ENCODE measurements at regions not wholly inside any gene's neighbourhood (a gene's known extent, or its start where the extent isn't known, plus 50 kb on each side); places are given as distances from the start of the nearest gene placed in this dataset.

GRCh38 chr6:22621701-22622100 lies 52.3 kb downstream of the HDGFL1 start:
- no peak for DNase-seq (ENCODE audit: low read depth)
- TF ChIP-seq, protein P1, sequence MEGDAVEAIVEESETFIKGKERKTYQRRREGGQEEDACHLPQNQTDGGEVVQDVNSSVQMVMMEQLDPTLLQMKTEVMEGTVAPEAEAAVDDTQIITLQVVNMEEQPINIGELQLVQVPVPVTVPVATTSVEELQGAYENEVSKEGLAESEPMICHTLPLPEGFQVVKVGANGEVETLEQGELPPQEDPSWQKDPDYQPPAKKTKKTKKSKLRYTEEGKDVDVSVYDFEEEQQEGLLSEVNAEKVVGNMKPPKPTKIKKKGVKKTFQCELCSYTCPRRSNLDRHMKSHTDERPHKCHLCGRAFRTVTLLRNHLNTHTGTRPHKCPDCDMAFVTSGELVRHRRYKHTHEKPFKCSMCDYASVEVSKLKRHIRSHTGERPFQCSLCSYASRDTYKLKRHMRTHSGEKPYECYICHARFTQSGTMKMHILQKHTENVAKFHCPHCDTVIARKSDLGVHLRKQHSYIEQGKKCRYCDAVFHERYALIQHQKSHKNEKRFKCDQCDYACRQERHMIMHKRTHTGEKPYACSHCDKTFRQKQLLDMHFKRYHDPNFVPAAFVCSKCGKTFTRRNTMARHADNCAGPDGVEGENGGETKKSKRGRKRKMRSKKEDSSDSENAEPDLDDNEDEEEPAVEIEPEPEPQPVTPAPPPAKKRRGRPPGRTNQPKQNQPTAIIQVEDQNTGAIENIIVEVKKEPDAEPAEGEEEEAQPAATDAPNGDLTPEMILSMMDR (conservative IDR thresholded peaks at IDR 0.05; ENCODE audit: low read length): no peak

DNA sequence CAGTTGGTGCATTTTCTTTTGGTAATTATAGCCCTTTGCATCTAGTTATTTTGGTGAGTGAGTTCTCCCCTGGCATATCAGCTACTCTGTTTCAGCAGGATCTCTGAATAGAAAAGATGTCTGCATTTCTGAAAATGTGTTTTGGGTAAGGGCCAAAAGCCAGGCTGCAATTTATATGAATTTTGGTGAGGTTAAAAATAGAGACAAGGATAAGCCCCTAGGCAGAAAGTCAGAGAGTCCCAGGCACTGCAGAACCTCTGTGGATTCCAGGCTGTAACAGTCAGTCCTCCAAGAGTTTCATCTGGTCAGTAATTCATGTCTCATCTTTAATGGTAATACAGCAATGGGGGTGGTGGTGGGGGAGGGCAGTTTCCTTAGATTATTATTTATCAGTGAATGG lies 53.0 kb downstream of the HDGFL1 start:
- DNase-seq (ENCODE audit: low read depth): no peak
- H3K4me3 ChIP-seq (ENCODE audit: low read length): no peak overlapping the region
- TF ChIP-seq, protein P1 (conservative IDR thresholded peaks at IDR 0.05; ENCODE audit: low read length): no peak

More at GRCh38 chr6:22621701-22622100, 52.3 kb downstream of the HDGFL1 start:
- H3K4me3 ChIP-seq (ENCODE audit: low read length): no peak overlapping the region

GRCh38 chr6:22622813-22623212 lies 53.4 kb downstream of the HDGFL1 start:
- no peak for DNase-seq (ENCODE audit: low read depth)
- H3K4me3 ChIP-seq (ENCODE audit: low read length): no peak overlapping the region
- TF ChIP-seq, protein P1 (conservative IDR thresholded peaks at IDR 0.05; ENCODE audit: low read length): no peak

GRCh38 chr6:22627644-22628043 lies 58.3 kb downstream of the HDGFL1 start:
- DNase-seq (ENCODE audit: low read depth): no peak
- H3K4me3 ChIP-seq (ENCODE audit: low read length): no peak overlapping the region
- TF ChIP-seq, protein P1 (conservative IDR thresholded peaks at IDR 0.05; ENCODE audit: low read length): no peak

DNA sequence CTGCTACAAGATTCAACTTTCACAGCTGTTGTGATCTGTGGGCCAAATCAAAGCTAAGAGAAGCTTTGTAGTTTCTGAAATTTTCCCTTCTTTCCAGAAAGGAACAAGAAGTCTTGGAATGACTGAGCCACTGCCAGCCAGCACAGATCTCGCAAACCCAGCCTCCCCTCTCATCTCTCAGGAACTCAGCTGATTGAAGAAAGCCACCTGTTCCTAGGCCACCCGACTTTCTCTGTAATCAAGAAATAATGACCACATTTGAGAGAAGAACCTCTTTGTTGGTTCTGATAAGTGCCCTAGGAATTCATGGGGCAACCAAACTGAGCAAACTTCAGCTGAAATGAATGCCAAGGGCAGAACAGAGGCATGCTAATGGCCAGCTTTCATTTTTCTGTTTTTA lies 61.7 kb downstream of the HDGFL1 start:
- no peak overlapping the region for H3K4me3 ChIP-seq (ENCODE audit: low read length)
- TF ChIP-seq, protein P1 (conservative IDR thresholded peaks at IDR 0.05; ENCODE audit: low read length): no peak
- peak; percentile 2 for DNase-seq (ENCODE audit: low read depth)

GRCh38 chr6:22632581-22633145 lies 63.3 kb downstream of the HDGFL1 start:
- DNase-seq (ENCODE audit: low read depth): no peak
- TF ChIP-seq, protein P1 (conservative IDR thresholded peaks at IDR 0.05; ENCODE audit: low read length): no peak
- no peak overlapping the region for H3K4me3 ChIP-seq (ENCODE audit: low read length)

GRCh38 chr6:22636452-22636851 lies 67.1 kb downstream of the HDGFL1 start:
- no peak for DNase-seq (ENCODE audit: low read depth)

More at GRCh38 chr6:22636452-22636851, 67.1 kb downstream of the HDGFL1 start:
- no peak overlapping the region for H3K4me3 ChIP-seq (ENCODE audit: low read length)
- TF ChIP-seq, protein P1 (conservative IDR thresholded peaks at IDR 0.05; ENCODE audit: low read length): no peak
